HepG2 (cell line): ENCODE measurements at regions not wholly inside any gene's neighbourhood (a gene's known extent, or its start where the extent isn't known, plus 50 kb on each side); places are given as distances from the start of the nearest gene placed in this dataset.

Experiments used
- ATAC-seq: fragments of 200-7000 bp; cut with Tn5 transposase; 3 replicates; pipeline ENCODE4 v1.9.1; 2020; ENCODE audit warnings: mild to moderate bottlenecking, moderate library complexity
- BruUV-seq: library from RNA; stranded (reverse); fragments of 400-500 nt; replicated peaks from 2 replicates; lab custom pipeline; 2021; lab: Mats Ljungman, UMichigan
- CTCF ChIA-PET: fragments of 300-600 bp; formaldehyde crosslinking; extraction: SDS; loops from one replicate; lab custom pipeline; 2021; ENCODE audit warnings: low total read pairs, inconsistent platforms, low intra/inter-chr PET ratio; lab: Yijun Ruan, JAX
- POLR2A ChIA-PET: fragments of 350-600 bp; sonication (Branson Sonifier 250); formaldehyde crosslinking; loops from one replicate; lab custom pipeline; 2020; ENCODE audit warnings: antibody characterized with exemption, inconsistent platforms; lab: Yijun Ruan, JAX
- DNase-seq: peaks from one replicate; pipeline ENCODE4 v3.0.0-alpha.2; 2015; ENCODE audit warnings: low spot score
- FAIRE-seq: peaks from 3 replicates; lab custom pipeline; 2011; peaks lifted over from hg19 to GRCh38; lab: Jason Lieb, UNC
- H2AFZ ChIP-seq: one replicate; pipeline ENCODE4 v1.6.1; 2011; ENCODE audit warnings: low read length, inconsistent platforms
- H3K27ac ChIP-seq: fragments of 300-600 bp; 3 replicates; pipeline ENCODE4 v1.8.0; 2011; ENCODE audit warnings: mixed run types, mild to moderate bottlenecking, mixed read lengths, low read length, inconsistent platforms; ENCODE audit not compliant: insufficient read depth; ENCODE audit errors: extremely low read length
- H3K27me3 ChIP-seq, 2 experiments: fragments of 200-600 bp in 1 of 2; 2 replicates in 1 of 2; 3 replicates in 1 of 2; pipeline versions ENCODE4 v1.6.0 to v1.8.0; 2011; ENCODE audit warnings: low read length in 2 of 2, mild to moderate bottlenecking in 2 of 2, moderate library complexity in 2 of 2, inconsistent platforms in 1 of 2; ENCODE audit not compliant: insufficient read depth in 2 of 2, control insufficient read depth in 1 of 2
- H3K36me3 ChIP-seq, 2 experiments: fragments of 200-600 bp in 1 of 2; replicated peaks in 1 of 2; 2 replicates in 1 of 2; 3 replicates in 1 of 2; pipeline versions ENCODE4 v1.5.1 to v1.8.0; 2011; ENCODE audit warnings: low read length in 2 of 2, inconsistent platforms in 1 of 2; ENCODE audit not compliant: insufficient read depth in 2 of 2, control insufficient read depth in 1 of 2
- H3K4me1 ChIP-seq: 2 replicates; pipeline ENCODE4 v1.5.1; 2012; ENCODE audit warnings: low read length, inconsistent platforms; ENCODE audit not compliant: insufficient read depth
- H3K4me2 ChIP-seq: 2 replicates; pipeline ENCODE4 v1.6.0; 2011; ENCODE audit warnings: low read depth, low read length, inconsistent platforms
- H3K4me3 ChIP-seq, 3 experiments: fragments of 200-600 bp in 1 of 3; sonication (generic), shearing (Covaris generic) in 1 of 3; replicated peaks in 1 of 3; 2 replicates each; pipeline ENCODE4 v1.5.1; 2011 to 2016; ENCODE audit warnings: low read length in 3 of 3, inconsistent platforms in 2 of 3, low read depth in 2 of 3, mild to moderate bottlenecking in 2 of 3, control low read depth in 1 of 3, mixed read lengths in 1 of 3; ENCODE audit not compliant: insufficient read depth in 1 of 3
- H3K79me2 ChIP-seq: one replicate; pipeline ENCODE4 v1.6.1; 2011; ENCODE audit warnings: low read length, inconsistent platforms; ENCODE audit not compliant: insufficient read depth
- H3K9ac ChIP-seq: 2 replicates; pipeline ENCODE4 v1.6.0; 2011; ENCODE audit warnings: mild to moderate bottlenecking, low read depth, low read length, inconsistent platforms; ENCODE audit not compliant: insufficient read depth
- H3K9me3 ChIP-seq: 2 replicates; pipeline ENCODE4 v1.5.1; 2012; ENCODE audit warnings: mild to moderate bottlenecking, low read length
- H4K20me1 ChIP-seq: 2 replicates; pipeline ENCODE4 v1.6.0; 2011; ENCODE audit warnings: inconsistent platforms, mild to moderate bottlenecking, low read length, moderate library complexity; ENCODE audit not compliant: insufficient read depth
- GMEB1 ChIP-seq: sonication (generic); formaldehyde crosslinking; IDR thresholded peaks from 2 replicates; pipeline ENCODE4 v1.5.1; 2020; ENCODE audit warnings: missing genetic modification reagents, mild to moderate bottlenecking, borderline replicate concordance
- PBX2 ChIP-seq: IDR thresholded peaks from 2 replicates; pipeline ENCODE4 v1.6.1; 2016; ENCODE audit warnings: control low read depth
- SIN3A ChIP-seq: IDR thresholded peaks from 2 replicates; pipeline ENCODE4 v1.6.1; 2011; ENCODE audit warnings: low read depth, mild to moderate bottlenecking, control low read depth, low read length, borderline replicate concordance
- THAP9 ChIP-seq: sonication (generic); formaldehyde crosslinking; IDR thresholded peaks from 2 replicates; pipeline ENCODE4; 2020; ENCODE audit warnings: missing genetic modification reagents, mild to moderate bottlenecking, borderline replicate concordance
- ZBTB39 ChIP-seq: sonication (generic); formaldehyde crosslinking; IDR thresholded peaks from 2 replicates; pipeline ENCODE4 v1.5.0; 2020; ENCODE audit warnings: missing genetic modification reagents
- ZFP90 ChIP-seq: sonication (generic); formaldehyde crosslinking; IDR thresholded peaks from 2 replicates; pipeline ENCODE4 v1.8.0; 2022; ENCODE audit warnings: missing genetic modification reagents, mild to moderate bottlenecking, inconsistent platforms, borderline replicate concordance
- ZNF430 ChIP-seq: sonication (generic); formaldehyde crosslinking; IDR thresholded peaks from 2 replicates; pipeline ENCODE4 v1.9.0; 2021; ENCODE audit warnings: mild to moderate bottlenecking, missing genetic modification reagents
- ZNF44 ChIP-seq: sonication (generic); formaldehyde crosslinking; IDR thresholded peaks from 2 replicates; pipeline ENCODE4 v1.5.1; 2020; ENCODE audit warnings: mild to moderate bottlenecking, missing genetic modification reagents
- WGBS: methylation state at CpG from one replicate; pipeline ENCODE4 v1.1.6; 2017; ENCODE audit warnings: low lambda C conversion rate; 5-methylcytosine and 5-hydroxymethylcytosine counted together
- in situ Hi-C: cut with HindIII; loops from 2 replicates; pipeline ENCODE4 v1.10.0; 2017; ENCODE audit warnings: low pct_unique_long_range_greater_than_20kb; ENCODE audit not compliant: extremely low pct_ligation_motif_present
- intact Hi-C: fragments of 100-400 bp; cut with micrococcal nuclease; formaldehyde crosslinking; loops from one replicate; pipeline ENCODE4 v1.10.0; 2022; ENCODE audit not compliant: unreplicated experiment

GRCh38 chr12:5138845-5139244, 95.2 kb downstream of the KCNA5 start (continued):
- TF ChIP-seq GMEB1 (CRISPR knock-in tag): no peak
- no peak for TF ChIP-seq THAP9 (CRISPR knock-in tag)
- no peak for TF ChIP-seq PBX2 (CRISPR knock-in tag)
- TF ChIP-seq ZNF430 (CRISPR knock-in tag): no peak
- no peak for TF ChIP-seq ZNF44 (CRISPR knock-in tag)
- no peak for TF ChIP-seq SIN3A

- H3K4me3 ChIP-seq: no peak overlapping the region
- no TSS peak for BruUV-seq
- FAIRE-seq (no peak), ATAC-seq (no peak), DNase-seq (no peak)
- intact Hi-C loops: no loop called here
- no peak overlapping the region for H3K27ac ChIP-seq
- in situ Hi-C loops: no loop called here
- H4K20me1 ChIP-seq: no peaks in the 10 kb centered on the region
- H3K27me3 ChIP-seq: no peaks in the 10 kb centered on the region; a peak in 1 of 5 replicates
- H2AFZ ChIP-seq: no peak overlapping the region
- H3K4me1 ChIP-seq: no peaks in the 10 kb centered on the region
- no peaks in the 10 kb centered on the region for H3K36me3 ChIP-seq
- ChIA-PET CTCF (no interaction called here), POLR2A (no interaction called here)
- H3K4me2 ChIP-seq: no peak overlapping the region
- 19% methylated on average over 5 of the region's 6 CpGs for WGBS
- peaks cover 17% of the 10 kb centered on the region; the same call in 1 of the 2 replicates for H3K9me3 ChIP-seq
- H3K79me2 ChIP-seq: no peaks in the 10 kb centered on the region
- TF ChIP-seq ZBTB39 (CRISPR knock-in tag) (no peak), ZFP90 (CRISPR knock-in tag) (no peak)
- no peak overlapping the region for H3K9ac ChIP-seq
Observed at GRCh38 chr12:5139751-5140150, 96.1 kb downstream of the KCNA5 start.
